HepG2 (cell line): ENCODE measurements at regions not wholly inside any gene's neighbourhood (a gene's known extent, or its start where the extent isn't known, plus 50 kb on each side); places are given as distances from the start of the nearest gene placed in this dataset.

ENCODE experiments used
- ATAC-seq: fragments of 200-7000 bp; cut with Tn5 transposase; 3 replicates; pipeline ENCODE4 v1.9.1; 2020; ENCODE audit warnings: mild to moderate bottlenecking, moderate library complexity
- BruUV-seq: library from RNA; stranded (reverse); fragments of 400-500 nt; replicated peaks from 2 replicates; lab custom pipeline; 2021; lab: Mats Ljungman, UMichigan
- CTCF ChIA-PET: fragments of 300-600 bp; formaldehyde crosslinking; extraction: SDS; loops from one replicate; lab custom pipeline; 2021; ENCODE audit warnings: low total read pairs, inconsistent platforms, low intra/inter-chr PET ratio; lab: Yijun Ruan, JAX
- POLR2A ChIA-PET: fragments of 350-600 bp; sonication (Branson Sonifier 250); formaldehyde crosslinking; loops from one replicate; lab custom pipeline; 2020; ENCODE audit warnings: antibody characterized with exemption, inconsistent platforms; lab: Yijun Ruan, JAX
- DNase-seq: peaks from one replicate; pipeline ENCODE4 v3.0.0-alpha.2; 2015; ENCODE audit warnings: low spot score
- FAIRE-seq: peaks from 3 replicates; lab custom pipeline; 2011; peaks lifted over from hg19 to GRCh38; lab: Jason Lieb, UNC
- H2AFZ ChIP-seq: one replicate; pipeline ENCODE4 v1.6.1; 2011; ENCODE audit warnings: low read length, inconsistent platforms
- H3K27ac ChIP-seq: fragments of 300-600 bp; 3 replicates; pipeline ENCODE4 v1.8.0; 2011; ENCODE audit warnings: mixed run types, mild to moderate bottlenecking, mixed read lengths, low read length, inconsistent platforms; ENCODE audit not compliant: insufficient read depth; ENCODE audit errors: extremely low read length
- H3K27me3 ChIP-seq, 2 experiments: fragments of 200-600 bp in 1 of 2; 2 replicates in 1 of 2; 3 replicates in 1 of 2; pipeline versions ENCODE4 v1.6.0 to v1.8.0; 2011; ENCODE audit warnings: low read length in 2 of 2, mild to moderate bottlenecking in 2 of 2, moderate library complexity in 2 of 2, inconsistent platforms in 1 of 2; ENCODE audit not compliant: insufficient read depth in 2 of 2, control insufficient read depth in 1 of 2
- H3K36me3 ChIP-seq, 2 experiments: fragments of 200-600 bp in 1 of 2; replicated peaks in 1 of 2; 2 replicates in 1 of 2; 3 replicates in 1 of 2; pipeline versions ENCODE4 v1.5.1 to v1.8.0; 2011; ENCODE audit warnings: low read length in 2 of 2, inconsistent platforms in 1 of 2; ENCODE audit not compliant: insufficient read depth in 2 of 2, control insufficient read depth in 1 of 2
- H3K4me1 ChIP-seq: 2 replicates; pipeline ENCODE4 v1.5.1; 2012; ENCODE audit warnings: low read length, inconsistent platforms; ENCODE audit not compliant: insufficient read depth
- H3K4me2 ChIP-seq: 2 replicates; pipeline ENCODE4 v1.6.0; 2011; ENCODE audit warnings: low read depth, low read length, inconsistent platforms
- H3K4me3 ChIP-seq, 3 experiments: fragments of 200-600 bp in 1 of 3; sonication (generic), shearing (Covaris generic) in 1 of 3; replicated peaks in 1 of 3; 2 replicates each; pipeline ENCODE4 v1.5.1; 2011 to 2016; ENCODE audit warnings: low read length in 3 of 3, inconsistent platforms in 2 of 3, low read depth in 2 of 3, mild to moderate bottlenecking in 2 of 3, control low read depth in 1 of 3, mixed read lengths in 1 of 3; ENCODE audit not compliant: insufficient read depth in 1 of 3
- H3K79me2 ChIP-seq: one replicate; pipeline ENCODE4 v1.6.1; 2011; ENCODE audit warnings: low read length, inconsistent platforms; ENCODE audit not compliant: insufficient read depth
- H3K9ac ChIP-seq: 2 replicates; pipeline ENCODE4 v1.6.0; 2011; ENCODE audit warnings: mild to moderate bottlenecking, low read depth, low read length, inconsistent platforms; ENCODE audit not compliant: insufficient read depth
- H3K9me3 ChIP-seq: 2 replicates; pipeline ENCODE4 v1.5.1; 2012; ENCODE audit warnings: mild to moderate bottlenecking, low read length
- H4K20me1 ChIP-seq: 2 replicates; pipeline ENCODE4 v1.6.0; 2011; ENCODE audit warnings: inconsistent platforms, mild to moderate bottlenecking, low read length, moderate library complexity; ENCODE audit not compliant: insufficient read depth
- ADNP ChIP-seq: sonication (generic); formaldehyde crosslinking; IDR thresholded peaks from 2 replicates; pipeline ENCODE4 v1.4.0; 2020; ENCODE audit warnings: missing genetic modification reagents
- IRF9 ChIP-seq: sonication (generic); formaldehyde crosslinking; IDR thresholded peaks from 2 replicates; pipeline ENCODE4 v1.8.0; 2022; ENCODE audit warnings: missing genetic modification reagents, mild to moderate bottlenecking, borderline replicate concordance
- KMT2B ChIP-seq: IDR thresholded peaks from 2 replicates; pipeline ENCODE4 v1.6.1; 2016; ENCODE audit warnings: missing genetic modification reagents, missing compliant biosample characterization
- RELA ChIP-seq: sonication (generic); formaldehyde crosslinking; IDR thresholded peaks from 2 replicates; pipeline ENCODE4 v1.4.0; 2020; ENCODE audit warnings: missing genetic modification reagents
- RFX5 ChIP-seq: IDR thresholded peaks from 2 replicates; pipeline ENCODE4 v1.6.1; 2011; ENCODE audit warnings: low read depth, low read length, improper control_type of control experiment
- ZBTB33 ChIP-seq: sonication (generic); formaldehyde crosslinking; IDR thresholded peaks from 2 replicates; pipeline ENCODE4 v1.4.0; 2020; ENCODE audit warnings: missing genetic modification reagents
- ZNF326 ChIP-seq: sonication (generic); formaldehyde crosslinking; IDR thresholded peaks from 2 replicates; pipeline ENCODE4 v1.4.0; 2020; ENCODE audit warnings: missing genetic modification reagents, borderline replicate concordance
- WGBS: methylation state at CpG from one replicate; pipeline ENCODE4 v1.1.6; 2017; ENCODE audit warnings: low lambda C conversion rate; 5-methylcytosine and 5-hydroxymethylcytosine counted together
- in situ Hi-C: cut with HindIII; loops from 2 replicates; pipeline ENCODE4 v1.10.0; 2017; ENCODE audit warnings: low pct_unique_long_range_greater_than_20kb; ENCODE audit not compliant: extremely low pct_ligation_motif_present
- intact Hi-C: fragments of 100-400 bp; cut with micrococcal nuclease; formaldehyde crosslinking; loops from one replicate; pipeline ENCODE4 v1.10.0; 2022; ENCODE audit not compliant: unreplicated experiment

GRCh38 chr16:35711435-35711834 lies 2252.0 kb downstream of the TP53TG3F start:
- 15% methylated on average over 6 of the region's 6 CpGs for WGBS

GRCh38 chr16:35711958-35712357 lies 2252.5 kb downstream of the TP53TG3F start:
- no peaks in the 10 kb centered on the region for H3K36me3 ChIP-seq
- H3K9ac ChIP-seq, result no peak overlapping the region
- BruUV-seq, result no TSS peak
- H3K9me3 ChIP-seq, result peaks cover 97% of the 10 kb centered on the region
- intact Hi-C loops, result no loop called here
- H3K27ac ChIP-seq, result no peak overlapping the region
- ATAC-seq, result no peak
- TF ChIP-seq ZBTB33 (CRISPR knock-in tag) (no peak), IRF9 (CRISPR knock-in tag) (no peak), ZNF326 (CRISPR knock-in tag) (no peak)
- no peaks in the 10 kb centered on the region for H3K27me3 ChIP-seq
- ChIA-PET CTCF (no interaction called here), POLR2A (no interaction called here)
- in situ Hi-C loops, result no loop called here
- H2AFZ ChIP-seq, result no peak overlapping the region
- no peak overlapping the region for H3K4me2 ChIP-seq
- no peaks in the 10 kb centered on the region for H3K79me2 ChIP-seq
- H4K20me1 ChIP-seq, result no peaks in the 10 kb centered on the region
- 0% methylated on average over 5 of the region's 5 CpGs for WGBS
- H3K4me3 ChIP-seq, result no peak overlapping the region
- FAIRE-seq, result no peak
- H3K4me1 ChIP-seq, result no peaks in the 10 kb centered on the region
- DNase-seq, result no peak

More at GRCh38 chr16:35711435-35711834, 2252.0 kb downstream of the TP53TG3F start:
- FAIRE-seq, result no peak
- TF ChIP-seq KMT2B (CRISPR knock-in tag) (no peak), RFX5 (no peak), ADNP (CRISPR knock-in tag) (no peak), RELA (CRISPR knock-in tag) (no peak)
- no peak overlapping the region for H3K27ac ChIP-seq
- ChIA-PET CTCF (no interaction called here), POLR2A (no interaction called here)
- no peaks in the 10 kb centered on the region for H3K36me3 ChIP-seq
- ATAC-seq, result no peak
- no peak overlapping the region for H3K9ac ChIP-seq
- no peak overlapping the region for H2AFZ ChIP-seq
- DNase-seq, result no peak
- no peaks in the 10 kb centered on the region for H3K27me3 ChIP-seq
- no TSS peak for BruUV-seq
- intact Hi-C loops, result no loop called here
- in situ Hi-C loops, result no loop called here
- no peak overlapping the region for H3K4me2 ChIP-seq
- H3K9me3 ChIP-seq, result peaks cover 97% of the 10 kb centered on the region
- H4K20me1 ChIP-seq, result no peaks in the 10 kb centered on the region
- no peaks in the 10 kb centered on the region for H3K4me1 ChIP-seq
- H3K4me3 ChIP-seq, result no peak overlapping the region
- H3K79me2 ChIP-seq, result no peaks in the 10 kb centered on the region
